PC-3 (cell line): ENCODE measurements at regions not wholly inside any gene's neighbourhood (a gene's known extent, or its start where the extent isn't known, plus 50 kb on each side); places are given as distances from the start of the nearest gene placed in this dataset.

Source experiments
- ATAC-seq: fragments of 200-7000 bp; cut with Tn5 transposase; 2 replicates; pipeline ENCODE4 v1.9.1; 2020; ENCODE audit warnings: mild to moderate bottlenecking, moderate library complexity
- BruUV-seq: library from RNA; stranded (reverse); fragments of 400-500 nt; replicated peaks from 2 replicates; lab custom pipeline; 2021; lab: Mats Ljungman, UMichigan
- CTCF ChIA-PET: fragments of 300-600 bp; sonication (Branson Sonifier 250); formaldehyde crosslinking; loops from one replicate; lab custom pipeline; 2022; ENCODE audit warnings: antibody characterized with exemption; lab: Charles Lee
- POLR2A ChIA-PET: fragments of 300-600 bp; sonication (Branson Sonifier 250); formaldehyde crosslinking; loops from one replicate; lab custom pipeline; 2022; ENCODE audit warnings: antibody characterized with exemption; ENCODE audit not compliant: unreplicated experiment; lab: Charles Lee
- DNase-seq: peaks from one replicate; pipeline ENCODE4 v3.0.0-alpha.2; 2015
- H2AFZ ChIP-seq: fragments of 300-600 bp; sonication (generic); 2 replicates; pipeline ENCODE4 v1.6.0; 2016; ENCODE audit warnings: antibody characterized with exemption, low read length
- H3F3A ChIP-seq: fragments of 300-600 bp; sonication (generic); one replicate; pipeline ENCODE4 v1.6.0; 2017; ENCODE audit warnings: antibody characterized with exemption, low read length, control low read depth, mild to moderate bottlenecking; ENCODE audit not compliant: unreplicated experiment
- H3K27ac ChIP-seq: fragments of 300-600 bp; sonication (generic); 2 replicates; pipeline ENCODE4 v1.5.1; 2016; ENCODE audit warnings: mild to moderate bottlenecking, low read length
- H3K27me3 ChIP-seq: fragments of 300-600 bp; sonication (generic); 2 replicates; pipeline ENCODE4 v1.6.1; 2016; ENCODE audit warnings: low read length, mixed read lengths
- H3K36me3 ChIP-seq: fragments of 300-600 bp; sonication (generic); 2 replicates; pipeline ENCODE4 v1.6.1; 2016; ENCODE audit warnings: low read depth, mixed run types, low read length, mixed read lengths
- H3K4me1 ChIP-seq: fragments of 300-600 bp; sonication (generic); 2 replicates; pipeline ENCODE4 v1.5.1; 2016; ENCODE audit warnings: low read length; ENCODE audit not compliant: insufficient read depth
- H3K4me2 ChIP-seq: fragments of 300-600 bp; sonication (generic); 2 replicates; pipeline ENCODE4 v1.6.0; 2016; ENCODE audit warnings: low read length
- H3K4me3 ChIP-seq: fragments of 300-600 bp; sonication (generic); 2 replicates; pipeline ENCODE4 v1.5.1; 2016; ENCODE audit warnings: mild to moderate bottlenecking, low read length, mixed read lengths
- H3K79me2 ChIP-seq: fragments of 300-600 bp; sonication (generic); 2 replicates; pipeline ENCODE4 v1.6.1; 2017; ENCODE audit warnings: low read length, mixed read lengths
- H3K9ac ChIP-seq: fragments of 300-600 bp; sonication (generic); 2 replicates; pipeline ENCODE4 v1.6.0; 2016; ENCODE audit warnings: mild to moderate bottlenecking, low read length
- H3K9me2 ChIP-seq: fragments of 300-600 bp; sonication (generic); replicated peaks from 2 replicates; pipeline ENCODE4 v1.6.1; 2016; ENCODE audit warnings: mixed run types, low read length, mixed read lengths
- H3K9me3 ChIP-seq: fragments of 300-600 bp; sonication (generic); 2 replicates; pipeline ENCODE4 v1.6.1; 2016; ENCODE audit warnings: low read length, mixed read lengths
- H4K20me1 ChIP-seq: fragments of 300-600 bp; sonication (generic); 2 replicates; pipeline ENCODE4 v1.6.1; 2016; ENCODE audit warnings: low read length, mixed read lengths
- CTCF ChIP-seq: fragments of 300-600 bp; sonication (generic); conservative IDR thresholded peaks from 2 replicates; pipeline ENCODE4 v1.5.1; 2017; ENCODE audit warnings: antibody characterized with exemption, low read depth, mild to moderate bottlenecking, low read length
- EZH2 ChIP-seq: fragments of 300-600 bp; sonication (generic); IDR thresholded peaks from one replicate; pipeline ENCODE4 v1.6.1; 2017; ENCODE audit warnings: antibody characterized with exemption, mild to moderate bottlenecking, low read length; ENCODE audit not compliant: unreplicated experiment
- EZH2phosphoT487 ChIP-seq: fragments of 300-600 bp; sonication (generic); IDR thresholded peaks from 2 replicates; pipeline ENCODE4 v1.6.1; 2018; ENCODE audit warnings: mild to moderate bottlenecking, antibody characterized with exemption, low read length, borderline replicate concordance
- intact Hi-C: fragments of 100-400 bp; cut with micrococcal nuclease; formaldehyde crosslinking; loops from 2 replicates; pipeline ENCODE4 v1.9.0; 2023

GRCh38 chr1:234942879-234943506, 185.6 kb downstream of the TOMM20 start:
- H3K4me3 ChIP-seq: no peak overlapping the region
- ChIA-PET POLR2A (no interaction called here), CTCF (no interaction called here)
- H3K9me3 ChIP-seq: no peaks in the 10 kb centered on the region
- H3K27me3 ChIP-seq: no peaks in the 10 kb centered on the region
- BruUV-seq: no TSS peak
- H2AFZ ChIP-seq: no peak overlapping the region
- DNase-seq (no peak), ATAC-seq (no peak)
- no peaks in the 10 kb centered on the region for H3F3A ChIP-seq
- intact Hi-C loops: no loop called here
- TF ChIP-seq EZH2phosphoT487: no peak
- TF ChIP-seq CTCF: no peak
- TF ChIP-seq EZH2: no peak
- no peaks in the 10 kb centered on the region for H4K20me1 ChIP-seq
- H3K79me2 ChIP-seq: no peaks in the 10 kb centered on the region
- H3K27ac ChIP-seq: no peak overlapping the region
- H3K9ac ChIP-seq: no peak overlapping the region
- H3K4me1 ChIP-seq: no peaks in the 10 kb centered on the region
- H3K36me3 ChIP-seq: no peaks in the 10 kb centered on the region
- H3K9me2 ChIP-seq: no peaks in the 10 kb centered on the region
- H3K4me2 ChIP-seq: no peak overlapping the region

DNA sequence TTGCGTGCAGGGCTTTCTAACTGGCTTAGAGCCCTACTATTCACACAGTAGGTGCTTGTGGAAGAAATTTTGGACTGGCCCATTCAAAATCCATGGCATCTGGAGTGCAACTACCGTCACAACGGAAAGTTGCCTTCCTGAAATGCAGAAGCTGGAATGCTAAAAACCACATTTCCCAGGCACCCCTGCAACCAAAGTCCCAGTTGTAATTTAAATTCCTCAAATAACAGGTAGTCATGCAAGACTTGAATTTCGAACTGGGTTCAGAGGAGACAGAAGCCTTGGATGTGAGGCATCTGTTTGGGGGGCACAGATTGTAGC, 186.7 kb downstream of the TOMM20 start:
- POLR2A ChIA-PET: no interaction called here

More for the DNA sequence above, 186.7 kb downstream of the TOMM20 start:
- Histone ChIP-seq H4K20me1 (no peaks in the 10 kb centered on the region), H3K36me3 (no peaks in the 10 kb centered on the region), H3K9me3 (no peaks in the 10 kb centered on the region), H3K4me3 (no peak overlapping the region), H3K79me2 (no peaks in the 10 kb centered on the region), H2AFZ (no peak overlapping the region), H3F3A (no peaks in the 10 kb centered on the region), H3K4me2 (no peak overlapping the region), H3K9me2 (no peaks in the 10 kb centered on the region), H3K27ac (no peak overlapping the region), H3K27me3 (no peaks in the 10 kb centered on the region), H3K9ac (no peak overlapping the region), H3K4me1 (no peaks in the 10 kb centered on the region)
- no TSS peak for BruUV-seq
- intact Hi-C loops: no loop called here
- CTCF ChIA-PET: no interaction called here
- ATAC-seq (no peak), DNase-seq (no peak)
- no peak for TF ChIP-seq EZH2phosphoT487
- TF ChIP-seq CTCF: no peak
- TF ChIP-seq EZH2: no peak
